Tibial nerve (tissue), 4 donors: ENCODE measurements at regions not wholly inside any gene's neighbourhood (a gene's known extent, or its start where the extent isn't known, plus 50 kb on each side); places are given as distances from the start of the nearest gene placed in this dataset.

Source experiments
- DNase-seq, 2 donors: peaks; one replicate each; pipeline ENCODE4 v3.0.0-alpha.2; 2019; ENCODE audit warnings: low spot score in 2 of 2
- H3K27ac ChIP-seq, 4 donors: fragments of 200-600 bp; sonication (generic) in 3 of 4; one replicate each; pipeline ENCODE4 v1.5.1; 2017 to 2019; ENCODE audit warnings: mild to moderate bottlenecking in 1 of 4
- H3K27me3 ChIP-seq, 2 donors: fragments of 200-600 bp; sonication (generic) in 1 of 2; one replicate each; pipeline versions ENCODE4 v1.5.1 to v1.6.0; 2017 to 2019
- H3K36me3 ChIP-seq, 3 donors: fragments of 200-600 bp; sonication (generic); one replicate each; pipeline ENCODE4 v1.5.1; 2018 to 2019
- H3K4me1 ChIP-seq, 4 donors: fragments of 200-600 bp; sonication (generic) in 3 of 4; one replicate each; pipeline ENCODE4 v1.5.1; 2017 to 2019
- H3K4me3 ChIP-seq, 4 donors: fragments of 200-600 bp; sonication (generic) in 3 of 4; one replicate each; pipeline ENCODE4 v1.5.1; 2017 to 2019; ENCODE audit warnings: mild to moderate bottlenecking in 1 of 4, moderate library complexity in 1 of 4
- H3K9me3 ChIP-seq, 4 donors: fragments of 200-600 bp; sonication (generic) in 3 of 4; one replicate each; pipeline ENCODE4 v1.5.1; 2017 to 2019
- CTCF ChIP-seq, 5 experiments: fragments of 200-600 bp in 3 of 5; fragments of 450-650 bp in 2 of 5; sonication (generic) in 3 of 5; IDR thresholded peaks; one replicate each; pipeline ENCODE4 v1.5.1; 2016 to 2019; ENCODE audit warnings: antibody characterized with exemption in 5 of 5, mild to moderate bottlenecking in 3 of 5, moderate library complexity in 2 of 5
- EP300 ChIP-seq, 2 donors: sonication (generic); formaldehyde crosslinking; IDR thresholded peaks; one replicate each; pipeline ENCODE4 v1.6.1; 2017; ENCODE audit warnings: antibody characterized with exemption in 2 of 2, mild to moderate bottlenecking in 1 of 2
- POLR2A ChIP-seq, 2 donors: fragments of 450-650 bp; IDR thresholded peaks; one replicate each; pipeline ENCODE4 v1.6.1; 2017; ENCODE audit warnings: antibody characterized with exemption in 2 of 2, mild to moderate bottlenecking in 2 of 2, moderate library complexity in 2 of 2
- WGBS, 2 donors: methylation state at CpG; one replicate each; pipeline ENCODE4 v1.1.5; 2018; 5-methylcytosine and 5-hydroxymethylcytosine counted together

- WGBS, 2 donors, result 60 to 64% methylated on average over 8 of the region's 8 CpGs
- TF ChIP-seq POLR2A (IDR thresholded peaks at IDR 0.05), result no peak
- TF ChIP-seq CTCF (IDR thresholded peaks at IDR 0.05), result no peak
- no peak for TF ChIP-seq EP300 (IDR thresholded peaks at IDR 0.05)
- no peak for DNase-seq
These were observed 216.2 kb downstream of the ABHD5 start for GRCh38 chr3:43906849-43907507.

GRCh38 chr3:43907508-43907858, 216.7 kb downstream of the ABHD5 start:
- Histone ChIP-seq H3K27ac (no peak overlapping the region), H3K9me3 (no peaks in the 10 kb centered on the region), H3K36me3 (no peaks in the 10 kb centered on the region), H3K4me1 (peaks cover 0 to 17% (median 6%) of the 10 kb centered on the region in 4 donors), H3K27me3 (no peaks in the 10 kb centered on the region), H3K4me3 (no peak overlapping the region)
- 75 to 77% methylated on average over 1 of the region's 1 CpG for WGBS, 2 donors
- TF ChIP-seq EP300 (IDR thresholded peaks at IDR 0.05) (no peak), CTCF (IDR thresholded peaks at IDR 0.05) (no peak), POLR2A (IDR thresholded peaks at IDR 0.05) (no peak)
- DNase-seq, result no peak

More at GRCh38 chr3:43906849-43907507, 216.2 kb downstream of the ABHD5 start:
- H3K27ac ChIP-seq, result no peak overlapping the region
- H3K4me3 ChIP-seq, result no peak overlapping the region
- H3K27me3 ChIP-seq, result no peaks in the 10 kb centered on the region
- H3K36me3 ChIP-seq, result no peaks in the 10 kb centered on the region
- peaks cover 0 to 17% (median 6%) of the 10 kb centered on the region in 4 donors for H3K4me1 ChIP-seq
- no peaks in the 10 kb centered on the region for H3K9me3 ChIP-seq

GRCh38 chr3:43908456-43908855, 217.7 kb downstream of the ABHD5 start:
- no peaks in the 10 kb centered on the region for H3K36me3 ChIP-seq
- no peaks in the 10 kb centered on the region for H3K9me3 ChIP-seq
- no peak overlapping the region for H3K27ac ChIP-seq
- WGBS, 2 donors, result 84 to 86% methylated on average over 5 of the region's 5 CpGs
- no peak for DNase-seq
- TF ChIP-seq EP300 (IDR thresholded peaks at IDR 0.05) (no peak), POLR2A (IDR thresholded peaks at IDR 0.05) (no peak), CTCF (IDR thresholded peaks at IDR 0.05) (no peak)
- peaks cover 0 to 17% (median 6%) of the 10 kb centered on the region in 4 donors for H3K4me1 ChIP-seq
- H3K27me3 ChIP-seq, result no peaks in the 10 kb centered on the region
- H3K4me3 ChIP-seq, result no peak overlapping the region

- H3K27me3 ChIP-seq, result no peaks in the 10 kb centered on the region
- 75 to 84% methylated on average over 3 of the region's 3 CpGs for WGBS, 2 donors
- TF ChIP-seq CTCF (IDR thresholded peaks at IDR 0.05) (no peak), POLR2A (IDR thresholded peaks at IDR 0.05) (no peak), EP300 (IDR thresholded peaks at IDR 0.05) (no peak)
- DNase-seq, result no peak
- H3K9me3 ChIP-seq, result no peaks in the 10 kb centered on the region
- H3K4me1 ChIP-seq, result peaks cover 0 to 17% (median 6%) of the 10 kb centered on the region in 4 donors
- H3K36me3 ChIP-seq, result no peaks in the 10 kb centered on the region
- no peak overlapping the region for H3K4me3 ChIP-seq
- no peak overlapping the region for H3K27ac ChIP-seq
These were observed 218.4 kb downstream of the ABHD5 start for GRCh38 chr3:43909149-43909548.

- Histone ChIP-seq H3K27ac (no peak overlapping the region), H3K4me1 (peaks cover 0 to 11% (median 6%) of the 10 kb centered on the region in 4 donors), H3K9me3 (no peaks in the 10 kb centered on the region), H3K27me3 (no peaks in the 10 kb centered on the region), H3K36me3 (no peaks in the 10 kb centered on the region), H3K4me3 (no peak overlapping the region)
- 77 to 78% methylated on average over 2 of the region's 2 CpGs for WGBS, 2 donors
- no peak for DNase-seq
- TF ChIP-seq POLR2A (IDR thresholded peaks at IDR 0.05), result no peak
- no peak for TF ChIP-seq EP300 (IDR thresholded peaks at IDR 0.05)
- no peak for TF ChIP-seq CTCF (IDR thresholded peaks at IDR 0.05)
These were observed 220.0 kb downstream of the ABHD5 start for GRCh38 chr3:43910750-43911149.
